PC-9 (cell line): ENCODE measurements at regions not wholly inside any gene's neighbourhood (a gene's known extent, or its start where the extent isn't known, plus 50 kb on each side); places are given as distances from the start of the nearest gene placed in this dataset.
"Not testable (repeated sequence)": the region's sequence is repeated elsewhere in the genome, so short reads cannot be mapped to it uniquely, and the experiment has no call there.

Experiments used
- CTCF ChIP-seq: fragments of 200-600 bp; sonication (generic); conservative IDR thresholded peaks from 2 replicates; pipeline ENCODE4 v1.6.1; 2017; ENCODE audit warnings: mixed run types, antibody characterized with exemption, mild to moderate bottlenecking, moderate library complexity
- EZH2 ChIP-seq: fragments of 200-600 bp; sonication (generic); IDR thresholded peaks from 2 replicates; pipeline ENCODE4 v1.8.0; 2017; ENCODE audit warnings: antibody characterized with exemption, low read depth

- TF ChIP-seq CTCF, EZH2: not testable (repeated sequence)
Observed at GRCh38 chr2:111480633-111481032, 359.9 kb downstream of the BCL2L11 start.
